ENCODE measurements at regions not wholly inside any gene's neighbourhood (a gene's known extent, or its start where the extent isn't known, plus 50 kb on each side); places are given as distances from the start of the nearest gene placed in this dataset.

GRCh38 chr18:45280481-45281276 is 334.6 kb upstream of the SLC14A2 start:
- Mint-ChIP-seq H3K4me3 (ENCODE audit: unreplicated experiment) (no peak overlapping the region), H3K4me1 (ENCODE audit: low read depth, unreplicated experiment) (no peaks in the 10 kb centered on the region), H3K27ac (ENCODE audit: unreplicated experiment) (no peak overlapping the region), H3K27me3 (ENCODE audit: insufficient read depth, unreplicated experiment) (no peaks in the 10 kb centered on the region), H3K36me3 (ENCODE audit: insufficient read depth, unreplicated experiment) (no peaks in the 10 kb centered on the region), H3K9me3 (ENCODE audit: unreplicated experiment) (no peaks in the 10 kb centered on the region)
- H3K36me3 ChIP-seq (ENCODE audit: control insufficient read depth, insufficient read depth, low read length) = no peaks in the 10 kb centered on the region
- no peaks in the 10 kb centered on the region for H3K27me3 ChIP-seq (replicated peaks; ENCODE audit: control insufficient read depth, insufficient read depth, low read length)
- CTCF ChIA-PET = no interaction called here
- intact Hi-C loops (cut with micrococcal nuclease; ENCODE audit: unreplicated experiment) = no loop called here
- no peak overlapping the region for H3K4me3 ChIP-seq (ENCODE audit: low read depth, low read length)
- H3K4me1 ChIP-seq = no peaks in the 10 kb centered on the region
- POLR2A ChIA-PET = no interaction called here
- no peak for TF ChIP-seq CTCF (IDR thresholded peaks at IDR 0.05; ENCODE audit: insufficient read depth in 1 of 2, low read depth in 1 of 2, low read length in 1 of 2, severe bottlenecking in 1 of 2, unreplicated experiment in 1 of 2)
- no TSS peak for BruUV-seq (replicated peaks)
- H3K9me3 ChIP-seq = no peaks in the 10 kb centered on the region
- DNase-seq = no peak

GRCh38 chr18:45282101-45282812 is 333.0 kb upstream of the SLC14A2 start:
- intact Hi-C loops (cut with micrococcal nuclease; ENCODE audit: unreplicated experiment) = no loop called here
- CTCF ChIA-PET = interaction anchor here (0.6 kb wide), 1 partner anchor 11 kb away, joined by 3 read pairs; no protein-coding TSS in a partner anchor
- POLR2A ChIA-PET = no interaction called here
- Histone ChIP-seq H3K9me3 (no peaks in the 10 kb centered on the region), H3K27me3 (replicated peaks; ENCODE audit: control insufficient read depth, insufficient read depth, low read length) (no peaks in the 10 kb centered on the region), H3K4me1 (no peaks in the 10 kb centered on the region), H3K36me3 (ENCODE audit: control insufficient read depth, insufficient read depth, low read length) (no peaks in the 10 kb centered on the region), H3K4me3 (ENCODE audit: low read depth, low read length) (no peak overlapping the region)
- TF ChIP-seq CTCF (IDR thresholded peaks at IDR 0.05; ENCODE audit: insufficient read depth in 1 of 2, low read depth in 1 of 2, low read length in 1 of 2, severe bottlenecking in 1 of 2, unreplicated experiment in 1 of 2) = no peak
- H3K36me3 Mint-ChIP-seq (ENCODE audit: insufficient read depth, unreplicated experiment) = no peaks in the 10 kb centered on the region
- no TSS peak for BruUV-seq (replicated peaks)
- no peak for DNase-seq
- H3K27me3 Mint-ChIP-seq (ENCODE audit: insufficient read depth, unreplicated experiment) = no peaks in the 10 kb centered on the region
- no peak overlapping the region for H3K27ac Mint-ChIP-seq (ENCODE audit: unreplicated experiment)
- H3K4me1 Mint-ChIP-seq (ENCODE audit: low read depth, unreplicated experiment) = no peaks in the 10 kb centered on the region
- H3K4me3 Mint-ChIP-seq (ENCODE audit: unreplicated experiment) = no peak overlapping the region
- H3K9me3 Mint-ChIP-seq (ENCODE audit: unreplicated experiment) = no peaks in the 10 kb centered on the region

GRCh38 chr18:45284174-45284573 is 331.1 kb upstream of the SLC14A2 start:
- H3K36me3 ChIP-seq (ENCODE audit: control insufficient read depth, insufficient read depth, low read length) = no peaks in the 10 kb centered on the region
- Mint-ChIP-seq H3K9me3 (ENCODE audit: unreplicated experiment) (no peaks in the 10 kb centered on the region), H3K4me3 (ENCODE audit: unreplicated experiment) (no peak overlapping the region), H3K27me3 (ENCODE audit: insufficient read depth, unreplicated experiment) (no peaks in the 10 kb centered on the region), H3K27ac (ENCODE audit: unreplicated experiment) (no peak overlapping the region), H3K4me1 (ENCODE audit: low read depth, unreplicated experiment) (no peaks in the 10 kb centered on the region), H3K36me3 (ENCODE audit: insufficient read depth, unreplicated experiment) (no peaks in the 10 kb centered on the region)
- no TSS peak for BruUV-seq (replicated peaks)
- CTCF ChIA-PET = no interaction called here
- intact Hi-C loops (cut with micrococcal nuclease; ENCODE audit: unreplicated experiment) = no loop called here
- H3K4me1 ChIP-seq = no peaks in the 10 kb centered on the region
- no peak overlapping the region for H3K4me3 ChIP-seq (ENCODE audit: low read depth, low read length)
- DNase-seq = no peak
- H3K9me3 ChIP-seq = no peaks in the 10 kb centered on the region
- POLR2A ChIA-PET = no interaction called here
- no peak for TF ChIP-seq CTCF (IDR thresholded peaks at IDR 0.05; ENCODE audit: insufficient read depth in 1 of 2, low read depth in 1 of 2, low read length in 1 of 2, severe bottlenecking in 1 of 2, unreplicated experiment in 1 of 2)
- no peaks in the 10 kb centered on the region for H3K27me3 ChIP-seq (replicated peaks; ENCODE audit: control insufficient read depth, insufficient read depth, low read length)

Data from Caco-2 (cell line).